ENCODE measurements at regions not wholly inside any gene's neighbourhood (a gene's known extent, or its start where the extent isn't known, plus 50 kb on each side); places are given as distances from the start of the nearest gene placed in this dataset.

DNA sequence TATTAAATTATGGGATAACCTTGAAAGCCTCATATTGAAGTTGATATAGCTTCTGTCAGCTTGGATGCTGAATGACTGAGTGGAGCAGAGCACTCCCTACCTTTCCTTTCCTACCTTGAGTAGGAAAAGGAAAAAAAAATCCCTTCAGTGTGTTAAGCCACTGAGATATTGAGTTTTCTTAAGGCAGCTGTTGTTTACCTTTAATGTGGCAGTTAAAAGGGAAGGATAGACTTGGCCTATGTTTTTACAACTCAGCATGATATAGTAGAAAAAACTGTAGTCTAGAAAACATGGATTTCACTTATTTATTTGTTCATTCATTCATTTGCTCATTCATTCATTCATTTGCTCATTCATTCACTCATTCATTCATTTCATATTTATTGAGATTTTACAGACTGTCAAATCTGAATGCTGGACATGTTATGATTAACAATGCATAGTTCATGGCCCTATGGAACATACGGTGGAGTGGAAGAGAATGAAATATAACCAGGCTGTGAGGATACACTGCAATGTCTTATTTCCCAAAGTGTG lies 131.5 kb upstream of the MAN1A1 start:
- ChIA-PET CTCF (interaction anchor here (1.4 kb wide), 1 partner anchor 15 kb away, joined by 3 read pairs; no protein-coding TSS in a partner anchor), POLR2A (interaction anchor here (0.6 kb wide), 1 partner anchor 1185 kb away, joined by 4 read pairs; no protein-coding TSS in a partner anchor)
- Mint-ChIP-seq H3K9me3 (ENCODE audit: unreplicated experiment) (no peaks in the 10 kb centered on the region), H3K27ac (ENCODE audit: low read depth, unreplicated experiment) (no peak overlapping the region), H3K36me3 (ENCODE audit: insufficient read depth, unreplicated experiment) (no peaks in the 10 kb centered on the region), H3K4me3 (ENCODE audit: unreplicated experiment) (no peak overlapping the region), H3K27me3 (ENCODE audit: insufficient read depth, unreplicated experiment) (no peaks in the 10 kb centered on the region), H3K4me1 (ENCODE audit: insufficient read depth, unreplicated experiment) (peaks cover 21% of the 10 kb centered on the region)
- intact Hi-C loops (cut with micrococcal nuclease): no loop called here
- no TSS peak for BruUV-seq (replicated peaks)
- no peak for TF ChIP-seq CTCF (IDR thresholded peaks at IDR 0.05; ENCODE audit: unreplicated experiment)
- DNase-seq (ENCODE audit: unreplicated experiment): no peak

- Mint-ChIP-seq H3K27ac (ENCODE audit: low read depth, unreplicated experiment) (no peak overlapping the region), H3K4me3 (ENCODE audit: unreplicated experiment) (no peak overlapping the region), H3K4me1 (ENCODE audit: insufficient read depth, unreplicated experiment) (peaks cover 21% of the 10 kb centered on the region), H3K9me3 (ENCODE audit: unreplicated experiment) (no peaks in the 10 kb centered on the region), H3K27me3 (ENCODE audit: insufficient read depth, unreplicated experiment) (no peaks in the 10 kb centered on the region), H3K36me3 (ENCODE audit: insufficient read depth, unreplicated experiment) (no peaks in the 10 kb centered on the region)
- TF ChIP-seq CTCF (IDR thresholded peaks at IDR 0.05; ENCODE audit: unreplicated experiment): no peak
- intact Hi-C loops (cut with micrococcal nuclease): no loop called here
- ChIA-PET POLR2A (interaction anchor here (0.6 to 0.9 kb wide), 3 partner anchors 9 to 1184 kb away, joined by 4 read pairs; no protein-coding TSS in a partner anchor), CTCF (interaction anchor here (0.6 to 1.4 kb wide), 7 partner anchors 16 to 301 kb away, joined by 3 to 4 read pairs (median 4); no protein-coding TSS in a partner anchor)
- DNase-seq (ENCODE audit: unreplicated experiment): peak; percentile 47
- no TSS peak for BruUV-seq (replicated peaks)
Observed at GRCh38 chr6:119479860-119480655, 130.5 kb upstream of the MAN1A1 start.

DNA sequence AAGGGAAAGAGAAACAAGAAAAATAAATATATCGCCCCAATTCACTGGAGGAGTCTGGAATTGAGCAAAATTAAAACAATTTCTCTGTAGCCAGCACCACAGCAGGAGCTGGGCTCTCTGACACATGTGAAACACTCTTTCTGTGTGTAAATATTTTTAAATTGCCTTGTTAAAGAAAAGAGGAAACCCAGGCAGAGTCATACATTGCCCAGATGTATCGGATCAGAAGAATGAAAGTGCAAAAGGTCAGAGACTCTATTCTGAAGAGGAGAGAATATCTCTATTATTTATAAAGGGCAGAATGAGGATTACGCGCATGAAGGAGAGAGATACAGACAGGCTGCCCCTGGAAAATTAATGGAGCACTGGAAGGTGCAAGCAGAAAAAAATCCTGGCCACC lies 127.0 kb upstream of the MAN1A1 start:
- peaks cover 10% of the 10 kb centered on the region for H3K4me1 Mint-ChIP-seq (ENCODE audit: insufficient read depth, unreplicated experiment)
- BruUV-seq (replicated peaks): no TSS peak
- ChIA-PET POLR2A (no interaction called here), CTCF (no interaction called here)
- H3K9me3 Mint-ChIP-seq (ENCODE audit: unreplicated experiment): no peaks in the 10 kb centered on the region
- intact Hi-C loops (cut with micrococcal nuclease): no loop called here
- no peaks in the 10 kb centered on the region for H3K36me3 Mint-ChIP-seq (ENCODE audit: insufficient read depth, unreplicated experiment)
- TF ChIP-seq CTCF (IDR thresholded peaks at IDR 0.05; ENCODE audit: unreplicated experiment): no peak
- no peak for DNase-seq (ENCODE audit: unreplicated experiment)
- no peaks in the 10 kb centered on the region for H3K27me3 Mint-ChIP-seq (ENCODE audit: insufficient read depth, unreplicated experiment)
- H3K27ac Mint-ChIP-seq (ENCODE audit: low read depth, unreplicated experiment): no peak overlapping the region
- no peak overlapping the region for H3K4me3 Mint-ChIP-seq (ENCODE audit: unreplicated experiment)

DNA sequence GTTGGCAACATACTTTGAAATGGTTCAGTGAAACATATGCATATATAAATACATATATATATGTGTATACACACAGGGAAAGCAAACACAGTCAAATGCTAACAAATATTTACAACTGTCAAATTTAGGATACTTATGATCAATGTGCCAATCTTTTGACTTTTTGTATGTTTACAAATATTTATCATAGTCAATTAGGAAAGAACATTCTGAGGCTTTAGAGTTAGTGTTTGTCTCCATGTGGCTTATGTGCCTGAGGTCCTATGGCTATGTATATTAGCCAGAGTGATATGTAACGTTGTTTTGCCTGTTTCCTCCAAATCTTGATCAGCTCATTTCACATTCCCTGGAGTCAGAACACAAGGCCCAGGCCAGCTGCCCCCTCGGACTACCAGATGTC lies 126.5 kb upstream of the MAN1A1 start:
- ChIA-PET CTCF (no interaction called here), POLR2A (no interaction called here)
- intact Hi-C loops (cut with micrococcal nuclease): no loop called here
- DNase-seq (ENCODE audit: unreplicated experiment): no peak
- no TSS peak for BruUV-seq (replicated peaks)
- H3K27me3 Mint-ChIP-seq (ENCODE audit: insufficient read depth, unreplicated experiment): no peaks in the 10 kb centered on the region
- H3K36me3 Mint-ChIP-seq (ENCODE audit: insufficient read depth, unreplicated experiment): no peaks in the 10 kb centered on the region
- no peak for TF ChIP-seq CTCF (IDR thresholded peaks at IDR 0.05; ENCODE audit: unreplicated experiment)
- no peaks in the 10 kb centered on the region for H3K9me3 Mint-ChIP-seq (ENCODE audit: unreplicated experiment)
- H3K4me3 Mint-ChIP-seq (ENCODE audit: unreplicated experiment): no peak overlapping the region
- H3K4me1 Mint-ChIP-seq (ENCODE audit: insufficient read depth, unreplicated experiment): peaks cover 14% of the 10 kb centered on the region
- H3K27ac Mint-ChIP-seq (ENCODE audit: low read depth, unreplicated experiment): no peak overlapping the region
